Left ventricle myocardium inferior (tissue), 1 donor: ENCODE measurements at regions not wholly inside any gene's neighbourhood (a gene's known extent, or its start where the extent isn't known, plus 50 kb on each side); places are given as distances from the start of the nearest gene placed in this dataset.

Experiments
- DNase-seq: peaks from one replicate; pipeline ENCODE4 v3.0.0-alpha.2; 2020
- H3K27ac ChIP-seq: fragments of 200-600 bp; replicated peaks from 2 replicates; pipeline ENCODE4 v1.8.0; 2021
- H3K27me3 ChIP-seq: fragments of 200-600 bp; 2 replicates; pipeline ENCODE4 v1.8.0; 2021; ENCODE audit warnings: low read depth
- H3K36me3 ChIP-seq: fragments of 200-600 bp; 2 replicates; pipeline ENCODE4 v1.8.0; 2021
- H3K4me1 ChIP-seq: fragments of 200-600 bp; 2 replicates; pipeline ENCODE4 v1.8.0; 2021
- H3K4me3 ChIP-seq: fragments of 200-600 bp; 2 replicates; pipeline ENCODE4 v1.8.0; 2021; ENCODE audit warnings: mild to moderate bottlenecking, moderate library complexity
- H3K9me3 ChIP-seq: fragments of 200-600 bp; replicated peaks from 2 replicates; pipeline ENCODE4 v1.8.0; 2021
- intact Hi-C: fragments of 100-400 bp; cut with micrococcal nuclease; formaldehyde crosslinking; loops from one replicate; pipeline ENCODE4 v1.11.0; 2022
- TF ChIP-seq, protein P1 (sequence below): fragments of 200-600 bp; IDR thresholded peaks from 2 replicates; pipeline ENCODE4 v1.8.0; 2021; ENCODE audit warnings: antibody characterized with exemption, mild to moderate bottlenecking, borderline replicate concordance
- donor health status: DM: no; HTN: yes; CAD: no; lungs with severe emphysema.

GRCh38 chr6:144737998-144738397, 452.9 kb downstream of the UTRN start:
- no peaks in the 10 kb centered on the region for H3K9me3 ChIP-seq
- no peak overlapping the region for H3K27ac ChIP-seq
- no peaks in the 10 kb centered on the region for H3K27me3 ChIP-seq
- H3K36me3 ChIP-seq, result peaks cover 27% of the 10 kb centered on the region
- no peak for DNase-seq
- intact Hi-C loops, result no loop called here
- no peak overlapping the region for H3K4me3 ChIP-seq
- no peaks in the 10 kb centered on the region for H3K4me1 ChIP-seq
- TF ChIP-seq, protein P1, sequence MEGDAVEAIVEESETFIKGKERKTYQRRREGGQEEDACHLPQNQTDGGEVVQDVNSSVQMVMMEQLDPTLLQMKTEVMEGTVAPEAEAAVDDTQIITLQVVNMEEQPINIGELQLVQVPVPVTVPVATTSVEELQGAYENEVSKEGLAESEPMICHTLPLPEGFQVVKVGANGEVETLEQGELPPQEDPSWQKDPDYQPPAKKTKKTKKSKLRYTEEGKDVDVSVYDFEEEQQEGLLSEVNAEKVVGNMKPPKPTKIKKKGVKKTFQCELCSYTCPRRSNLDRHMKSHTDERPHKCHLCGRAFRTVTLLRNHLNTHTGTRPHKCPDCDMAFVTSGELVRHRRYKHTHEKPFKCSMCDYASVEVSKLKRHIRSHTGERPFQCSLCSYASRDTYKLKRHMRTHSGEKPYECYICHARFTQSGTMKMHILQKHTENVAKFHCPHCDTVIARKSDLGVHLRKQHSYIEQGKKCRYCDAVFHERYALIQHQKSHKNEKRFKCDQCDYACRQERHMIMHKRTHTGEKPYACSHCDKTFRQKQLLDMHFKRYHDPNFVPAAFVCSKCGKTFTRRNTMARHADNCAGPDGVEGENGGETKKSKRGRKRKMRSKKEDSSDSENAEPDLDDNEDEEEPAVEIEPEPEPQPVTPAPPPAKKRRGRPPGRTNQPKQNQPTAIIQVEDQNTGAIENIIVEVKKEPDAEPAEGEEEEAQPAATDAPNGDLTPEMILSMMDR, result no peak

GRCh38 chr6:144739873-144740272, 454.7 kb downstream of the UTRN start:
- TF ChIP-seq, protein P1, result no peak

GRCh38 chr6:144741659-144742058, 456.5 kb downstream of the UTRN start:
- no peak for DNase-seq
- peaks cover 4% of the 10 kb centered on the region for H3K36me3 ChIP-seq
- intact Hi-C loops, result no loop called here
- no peaks in the 10 kb centered on the region for H3K27me3 ChIP-seq
- no peak overlapping the region for H3K27ac ChIP-seq
- no peak overlapping the region for H3K4me3 ChIP-seq
- H3K9me3 ChIP-seq, result no peaks in the 10 kb centered on the region
- no peaks in the 10 kb centered on the region for H3K4me1 ChIP-seq
- TF ChIP-seq, protein P1, result no peak

More at GRCh38 chr6:144739873-144740272, 454.7 kb downstream of the UTRN start:
- Histone ChIP-seq H3K36me3 (peaks cover 13% of the 10 kb centered on the region), H3K9me3 (no peaks in the 10 kb centered on the region), H3K27me3 (no peaks in the 10 kb centered on the region), H3K4me1 (no peaks in the 10 kb centered on the region), H3K4me3 (no peak overlapping the region), H3K27ac (no peak overlapping the region)
- intact Hi-C loops, result no loop called here
- no peak for DNase-seq

GRCh38 chr6:144742779-144743178, 457.6 kb downstream of the UTRN start:
- DNase-seq, result no peak
- intact Hi-C loops, result no loop called here
- TF ChIP-seq, protein P1, result no peak
- no peak overlapping the region for H3K4me3 ChIP-seq
- peaks cover 2% of the 10 kb centered on the region for H3K36me3 ChIP-seq
- H3K27me3 ChIP-seq, result no peaks in the 10 kb centered on the region
- no peaks in the 10 kb centered on the region for H3K4me1 ChIP-seq
- no peak overlapping the region for H3K27ac ChIP-seq
- no peaks in the 10 kb centered on the region for H3K9me3 ChIP-seq

DNA sequence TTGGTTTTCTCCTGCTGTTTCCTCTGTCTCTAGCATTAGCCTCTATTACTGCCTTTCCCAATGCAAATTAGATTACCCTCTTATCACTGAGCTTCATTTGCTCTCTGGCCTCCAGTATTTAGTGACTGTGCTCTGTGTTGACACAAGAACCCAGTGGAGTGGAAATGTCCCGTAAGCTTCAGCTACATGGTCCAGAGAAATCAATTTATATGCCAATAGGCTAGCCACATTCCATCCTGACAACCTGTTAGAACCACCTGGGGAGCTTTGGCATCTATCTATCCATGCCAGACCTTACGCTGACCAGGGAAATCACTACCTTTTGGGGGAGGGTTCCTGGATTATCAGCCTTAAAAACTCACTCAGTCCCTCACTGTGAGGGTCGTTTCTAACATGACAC, 459.6 kb downstream of the UTRN start:
- TF ChIP-seq, protein P1, result no peak
- intact Hi-C loops, result no loop called here
- Histone ChIP-seq H3K4me3 (no peak overlapping the region), H3K4me1 (no peaks in the 10 kb centered on the region), H3K36me3 (peaks cover 16% of the 10 kb centered on the region), H3K9me3 (no peaks in the 10 kb centered on the region), H3K27ac (no peak overlapping the region), H3K27me3 (no peaks in the 10 kb centered on the region)
- DNase-seq, result no peak

DNA sequence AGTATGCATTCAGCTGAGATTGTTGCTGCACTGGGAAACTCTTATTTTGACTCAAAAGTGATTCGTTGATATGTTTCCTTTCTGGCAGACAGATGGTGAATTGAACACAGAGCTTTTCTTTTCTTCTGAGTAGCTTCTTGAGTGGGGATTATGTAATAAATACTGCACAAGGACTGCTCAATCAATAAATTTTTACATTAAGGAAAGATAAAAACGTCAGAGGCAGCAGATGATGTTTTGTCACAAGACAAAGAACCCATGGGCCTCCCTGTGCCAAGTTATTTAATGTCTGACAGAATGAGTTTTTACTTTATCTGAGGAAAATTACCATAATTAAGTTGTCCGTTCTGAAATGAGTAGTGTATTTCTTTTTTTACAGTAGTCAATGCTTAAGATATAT, 460.3 kb downstream of the UTRN start:
- Histone ChIP-seq H3K27ac (no peak overlapping the region), H3K9me3 (no peaks in the 10 kb centered on the region), H3K27me3 (no peaks in the 10 kb centered on the region), H3K36me3 (peaks cover 16% of the 10 kb centered on the region), H3K4me1 (no peaks in the 10 kb centered on the region), H3K4me3 (no peak overlapping the region)
- intact Hi-C loops, result no loop called here
- TF ChIP-seq, protein P1, result no peak
- no peak for DNase-seq
